ENCODE measurements at regions not wholly inside any gene's neighbourhood (a gene's known extent, or its start where the extent isn't known, plus 50 kb on each side); places are given as distances from the start of the nearest gene placed in this dataset.
A peak's percentile ranks its signal among the peaks of the same experiment; 100 is the strongest.

- Histone ChIP-seq H3K4me1 (no peaks in the 10 kb centered on the region), H3K9me3 (no peaks in the 10 kb centered on the region), H3K36me3 (ENCODE audit: control insufficient read depth, insufficient read depth, low read length) (no peaks in the 10 kb centered on the region), H3K27me3 (replicated peaks; ENCODE audit: control insufficient read depth, insufficient read depth, low read length) (no peaks in the 10 kb centered on the region), H3K4me3 (ENCODE audit: low read depth, low read length) (no peak overlapping the region)
- Mint-ChIP-seq H3K27me3 (ENCODE audit: insufficient read depth, unreplicated experiment) (no peaks in the 10 kb centered on the region), H3K4me1 (ENCODE audit: low read depth, unreplicated experiment) (no peaks in the 10 kb centered on the region), H3K27ac (ENCODE audit: unreplicated experiment) (no peak overlapping the region), H3K36me3 (ENCODE audit: insufficient read depth, unreplicated experiment) (no peaks in the 10 kb centered on the region), H3K4me3 (ENCODE audit: unreplicated experiment) (no peak overlapping the region), H3K9me3 (ENCODE audit: unreplicated experiment) (no peaks in the 10 kb centered on the region)
- POLR2A ChIA-PET = no interaction called here
- intact Hi-C loops (cut with micrococcal nuclease; ENCODE audit: unreplicated experiment) = no loop called here
- BruUV-seq (replicated peaks) = no TSS peak
- TF ChIP-seq, protein P1, sequence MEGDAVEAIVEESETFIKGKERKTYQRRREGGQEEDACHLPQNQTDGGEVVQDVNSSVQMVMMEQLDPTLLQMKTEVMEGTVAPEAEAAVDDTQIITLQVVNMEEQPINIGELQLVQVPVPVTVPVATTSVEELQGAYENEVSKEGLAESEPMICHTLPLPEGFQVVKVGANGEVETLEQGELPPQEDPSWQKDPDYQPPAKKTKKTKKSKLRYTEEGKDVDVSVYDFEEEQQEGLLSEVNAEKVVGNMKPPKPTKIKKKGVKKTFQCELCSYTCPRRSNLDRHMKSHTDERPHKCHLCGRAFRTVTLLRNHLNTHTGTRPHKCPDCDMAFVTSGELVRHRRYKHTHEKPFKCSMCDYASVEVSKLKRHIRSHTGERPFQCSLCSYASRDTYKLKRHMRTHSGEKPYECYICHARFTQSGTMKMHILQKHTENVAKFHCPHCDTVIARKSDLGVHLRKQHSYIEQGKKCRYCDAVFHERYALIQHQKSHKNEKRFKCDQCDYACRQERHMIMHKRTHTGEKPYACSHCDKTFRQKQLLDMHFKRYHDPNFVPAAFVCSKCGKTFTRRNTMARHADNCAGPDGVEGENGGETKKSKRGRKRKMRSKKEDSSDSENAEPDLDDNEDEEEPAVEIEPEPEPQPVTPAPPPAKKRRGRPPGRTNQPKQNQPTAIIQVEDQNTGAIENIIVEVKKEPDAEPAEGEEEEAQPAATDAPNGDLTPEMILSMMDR (IDR thresholded peaks at IDR 0.05; ENCODE audit: insufficient read depth in 1 of 2, low read depth in 1 of 2, low read length in 1 of 2, severe bottlenecking in 1 of 2, unreplicated experiment in 1 of 2) = no peak
- CTCF ChIA-PET = no interaction called here
- no peak for DNase-seq
Measured at GRCh38 chr11:29452146-29452545, 564.7 kb downstream of the KCNA4 start.

DNA sequence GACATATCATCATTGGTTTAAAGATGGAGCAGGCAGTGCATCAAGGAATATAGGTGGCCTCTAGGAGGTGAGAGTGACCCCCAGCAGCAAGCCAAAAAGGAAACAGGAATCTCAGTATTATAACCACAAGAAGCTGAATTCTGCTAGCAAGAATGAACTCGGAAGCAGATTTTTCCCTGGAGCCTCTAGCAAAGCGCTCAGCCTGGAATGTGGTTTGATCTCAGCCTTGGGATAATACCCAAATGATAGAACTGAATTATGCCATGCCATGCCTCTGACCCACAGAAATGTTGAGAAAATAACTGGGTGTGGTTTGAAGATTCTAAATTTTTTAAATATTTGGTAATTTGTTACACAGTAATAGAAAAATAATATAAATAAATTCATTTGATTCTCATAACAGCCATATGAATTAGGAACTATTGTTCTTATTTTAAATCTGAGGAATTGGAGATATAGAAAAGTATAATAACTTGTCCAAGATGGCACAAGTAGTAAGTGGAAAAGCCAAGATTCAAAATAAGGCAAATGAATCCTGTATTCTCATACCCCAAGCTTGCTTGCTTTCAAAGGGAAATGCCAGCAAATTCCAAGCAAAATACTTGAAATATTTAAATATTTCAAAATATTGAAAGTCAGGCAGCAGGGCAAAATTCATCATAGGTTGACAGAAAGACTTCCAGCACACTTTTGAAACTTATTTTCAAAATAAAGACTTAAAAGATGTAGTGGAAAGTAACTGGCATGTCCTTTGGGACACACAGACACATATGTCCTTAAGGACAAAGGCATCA is 567.4 kb downstream of the KCNA4 start:
- Mint-ChIP-seq H3K4me3 (ENCODE audit: unreplicated experiment) (no peak overlapping the region), H3K27ac (ENCODE audit: unreplicated experiment) (no peak overlapping the region), H3K36me3 (ENCODE audit: insufficient read depth, unreplicated experiment) (no peaks in the 10 kb centered on the region), H3K9me3 (ENCODE audit: unreplicated experiment) (no peaks in the 10 kb centered on the region), H3K4me1 (ENCODE audit: low read depth, unreplicated experiment) (no peaks in the 10 kb centered on the region), H3K27me3 (ENCODE audit: insufficient read depth, unreplicated experiment) (no peaks in the 10 kb centered on the region)
- no peaks in the 10 kb centered on the region for H3K36me3 ChIP-seq (ENCODE audit: control insufficient read depth, insufficient read depth, low read length)
- intact Hi-C loops (cut with micrococcal nuclease; ENCODE audit: unreplicated experiment) = loop anchor here (5.0 kb wide), 1 partner anchor 1468 kb away; no protein-coding TSS in a partner anchor
- BruUV-seq (replicated peaks) = no TSS peak
- POLR2A ChIA-PET = no interaction called here
- no peaks in the 10 kb centered on the region for H3K4me1 ChIP-seq
- DNase-seq = no peak
- CTCF ChIA-PET = interaction anchor here (1.6 kb wide), 1 partner anchor 694 kb away, joined by 4 read pairs; no protein-coding TSS in a partner anchor
- no peaks in the 10 kb centered on the region for H3K27me3 ChIP-seq (replicated peaks; ENCODE audit: control insufficient read depth, insufficient read depth, low read length)
- no peaks in the 10 kb centered on the region for H3K9me3 ChIP-seq
- no peak overlapping the region for H3K4me3 ChIP-seq (ENCODE audit: low read depth, low read length)
- TF ChIP-seq, protein P1 (IDR thresholded peaks at IDR 0.05; ENCODE audit: insufficient read depth in 1 of 2, low read depth in 1 of 2, low read length in 1 of 2, severe bottlenecking in 1 of 2, unreplicated experiment in 1 of 2) = no peak

DNA sequence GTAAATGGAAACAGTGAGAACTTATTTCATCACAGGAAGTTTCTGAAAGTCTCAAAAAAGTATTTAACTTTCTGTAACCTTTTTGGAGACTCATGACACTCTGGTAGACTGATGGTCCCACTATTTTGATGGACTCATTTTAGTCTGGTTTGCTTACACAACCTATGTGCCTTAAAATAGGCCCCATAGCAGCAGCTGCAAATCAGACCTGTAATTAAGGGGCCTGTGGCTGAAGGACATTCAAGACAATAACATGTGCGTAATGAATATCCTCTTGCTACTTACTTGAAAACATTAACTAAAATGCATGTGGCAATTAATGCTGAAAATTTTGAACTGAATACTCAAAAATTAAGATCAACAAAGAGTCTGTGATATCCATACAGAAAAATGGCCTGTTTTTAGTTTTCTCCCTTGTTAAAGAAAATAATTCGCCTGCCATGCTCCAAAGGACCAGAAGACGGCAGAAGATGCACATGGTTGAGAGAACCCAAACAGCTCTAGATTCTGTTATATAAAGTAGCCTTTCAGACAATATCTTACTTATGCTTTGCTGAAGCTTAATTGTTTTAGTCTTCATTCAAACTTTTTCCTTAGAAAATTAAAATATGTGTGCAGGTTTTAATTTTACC is 568.5 kb downstream of the KCNA4 start:
- no peaks in the 10 kb centered on the region for H3K9me3 Mint-ChIP-seq (ENCODE audit: unreplicated experiment)
- intact Hi-C loops (cut with micrococcal nuclease; ENCODE audit: unreplicated experiment) = loop anchor here (1.0 to 5.0 kb wide), 4 partner anchors 695 to 1469 kb away; no protein-coding TSS in a partner anchor

More for the DNA sequence above, 568.5 kb downstream of the KCNA4 start:
- peak in 1 of 2 experiments; percentile 19 for DNase-seq
- ChIA-PET CTCF (interaction anchor here (1.6 kb wide), 1 partner anchor 695 kb away, joined by 4 read pairs; no protein-coding TSS in a partner anchor), POLR2A (no interaction called here)
- Histone ChIP-seq H3K27me3 (replicated peaks; ENCODE audit: control insufficient read depth, insufficient read depth, low read length) (no peaks in the 10 kb centered on the region), H3K9me3 (no peaks in the 10 kb centered on the region), H3K4me1 (no peaks in the 10 kb centered on the region), H3K4me3 (ENCODE audit: low read depth, low read length) (no peak overlapping the region), H3K36me3 (ENCODE audit: control insufficient read depth, insufficient read depth, low read length) (no peaks in the 10 kb centered on the region)
- Mint-ChIP-seq H3K4me1 (ENCODE audit: low read depth, unreplicated experiment) (no peaks in the 10 kb centered on the region), H3K27me3 (ENCODE audit: insufficient read depth, unreplicated experiment) (no peaks in the 10 kb centered on the region), H3K27ac (ENCODE audit: unreplicated experiment) (no peak overlapping the region), H3K36me3 (ENCODE audit: insufficient read depth, unreplicated experiment) (no peaks in the 10 kb centered on the region), H3K4me3 (ENCODE audit: unreplicated experiment) (no peak overlapping the region)
- TF ChIP-seq, protein P1 (IDR thresholded peaks at IDR 0.05; ENCODE audit: insufficient read depth in 1 of 2, low read depth in 1 of 2, low read length in 1 of 2, severe bottlenecking in 1 of 2, unreplicated experiment in 1 of 2) = peak; percentile 24 to 50
- no TSS peak for BruUV-seq (replicated peaks)

Measured in Caco-2 (cell line).